Common myeloid progenitor, CD34-positive (primary cell): ENCODE measurements at regions not wholly inside any gene's neighbourhood (a gene's known extent, or its start where the extent isn't known, plus 50 kb on each side); places are given as distances from the start of the nearest gene placed in this dataset.

ENCODE experiments used
- CTCF ChIA-PET: fragments of 350-600 bp; sonication (Branson Sonifier 250); formaldehyde crosslinking; loops from one replicate; lab custom pipeline; 2021; ENCODE audit warnings: antibody characterized with exemption; lab: Charles Lee
- POLR2A ChIA-PET: fragments of 350-600 bp; sonication (Branson Sonifier 250); formaldehyde crosslinking; loops from one replicate; lab custom pipeline; 2021; ENCODE audit warnings: antibody characterized with exemption; lab: Charles Lee
- DNase-seq, 3 donors: peaks; one replicate each; pipeline versions ENCODE4 v3.0.0 to v3.0.0-alpha.2; 2013
- H3K27ac ChIP-seq, 2 experiments: 1 replicate in 1 of 2; 2 replicates in 1 of 2; pipeline ENCODE4 v1.7.0; 2013; ENCODE audit warnings: inconsistent platforms in 2 of 2, low read length in 2 of 2, mild to moderate bottlenecking in 2 of 2, low read depth in 1 of 2, moderate library complexity in 1 of 2; ENCODE audit not compliant: severe bottlenecking in 2 of 2, insufficient read depth in 1 of 2, poor library complexity in 1 of 2
- H3K27me3 ChIP-seq, 5 experiments: replicated peaks in 2 of 5; 1 replicate in 3 of 5; 2 replicates in 2 of 5; pipeline versions ENCODE4 v1.6.1 to v1.7.0; 2013; ENCODE audit warnings: low read length in 4 of 5, mild to moderate bottlenecking in 2 of 5, moderate library complexity in 2 of 5, inconsistent platforms in 1 of 5; ENCODE audit not compliant: insufficient read depth in 5 of 5, control insufficient read depth in 4 of 5
- H3K36me3 ChIP-seq, 4 experiments: 1 replicate in 2 of 4; 2 replicates in 2 of 4; pipeline versions ENCODE4 v1.6.1 to v1.7.0; 2013; ENCODE audit warnings: low read length in 3 of 4, control low read depth in 1 of 4, mild to moderate bottlenecking in 1 of 4; ENCODE audit not compliant: control insufficient read depth in 4 of 4, insufficient read depth in 4 of 4
- H3K4me1 ChIP-seq, 4 experiments: 1 replicate in 3 of 4; 2 replicates in 1 of 4; pipeline versions ENCODE4 v1.6.1 to v1.7.1; 2013; ENCODE audit warnings: low read length in 3 of 4, mild to moderate bottlenecking in 3 of 4, control low read depth in 1 of 4, inconsistent platforms in 1 of 4, moderate library complexity in 1 of 4; ENCODE audit not compliant: control insufficient read depth in 4 of 4, insufficient read depth in 4 of 4; ENCODE audit errors: control extremely low read depth in 1 of 4
- H3K4me3 ChIP-seq, 7 experiments: 1 replicate in 4 of 7; 2 replicates in 3 of 7; pipeline versions ENCODE4 v1.5.1 to v1.7.0; 2013; ENCODE audit warnings: mild to moderate bottlenecking in 7 of 7, low read length in 6 of 7, moderate library complexity in 6 of 7, inconsistent platforms in 2 of 7, low read depth in 2 of 7, control low read depth in 1 of 7; ENCODE audit not compliant: insufficient read depth in 4 of 7, control insufficient read depth in 1 of 7; ENCODE audit errors: extremely low read depth in 1 of 7
- H3K9me3 ChIP-seq, 5 experiments: 1 replicate in 4 of 5; 2 replicates in 1 of 5; pipeline versions ENCODE4 v1.6.1 to v1.7.1; 2013; ENCODE audit warnings: low read length in 4 of 5, mild to moderate bottlenecking in 2 of 5, inconsistent platforms in 1 of 5, low read depth in 1 of 5, moderate library complexity in 1 of 5; ENCODE audit not compliant: control insufficient read depth in 4 of 5, insufficient read depth in 2 of 5; ENCODE audit errors: control extremely low read depth in 1 of 5
- WGBS: methylation state at CpG from one replicate; pipeline ENCODE4 v1.1.5; 2013; ENCODE audit not compliant: insufficient coverage; 5-methylcytosine and 5-hydroxymethylcytosine counted together

DNA sequence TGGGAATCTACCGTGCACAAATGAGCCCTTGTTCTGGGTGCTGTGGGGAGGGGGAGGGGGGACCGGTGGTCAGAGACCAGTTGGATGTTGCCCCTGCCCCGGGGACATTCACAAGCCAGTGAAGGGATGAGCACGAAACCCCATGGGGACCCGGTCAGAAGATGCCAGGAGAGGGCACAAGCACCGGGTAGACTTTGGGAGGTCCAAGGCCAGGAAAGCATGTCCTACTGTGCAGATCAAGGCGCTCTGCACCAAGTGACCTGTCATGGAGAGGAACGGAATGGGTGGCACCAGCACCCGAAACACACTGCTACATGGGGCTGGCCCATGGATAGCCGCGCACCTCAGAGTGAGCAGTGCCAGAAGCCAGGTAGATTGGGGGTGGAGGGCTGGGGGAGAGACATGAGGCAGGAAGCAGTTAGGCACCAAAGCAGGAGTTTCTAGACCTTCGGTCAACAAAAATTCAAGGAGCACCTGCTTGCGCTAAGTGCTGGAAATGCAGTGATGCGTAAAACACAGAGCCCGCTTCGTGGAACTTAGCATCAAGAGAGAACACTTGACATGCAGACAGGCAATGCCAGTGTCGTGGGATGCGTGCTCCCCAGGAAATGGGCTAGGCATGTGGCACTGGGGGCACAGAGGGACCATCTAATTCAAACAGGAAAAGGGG, 99.1 kb downstream of the CPN2 start:
- H3K4me3 ChIP-seq = no peak overlapping the region
- ChIA-PET POLR2A (interaction anchor here (0.6 to 1.3 kb wide), 3 partner anchors 12 to 122 kb away, joined by 3 read pairs; no protein-coding TSS in a partner anchor), CTCF (interaction anchor here (1.0 kb wide), 1 partner anchor 64 kb away, joined by 4 read pairs; no protein-coding TSS in a partner anchor)
- DNase-seq = no peak
- H3K36me3 ChIP-seq = no peaks in the 10 kb centered on the region
- 96% methylated on average over 17 of the region's 18 CpGs for WGBS
- H3K9me3 ChIP-seq = no peaks in the 10 kb centered on the region
- H3K27ac ChIP-seq = no peak overlapping the region
- H3K27me3 ChIP-seq = no peaks in the 10 kb centered on the region
- H3K4me1 ChIP-seq = peaks cover 7 to 72% (median 52%) of the 10 kb centered on the region in 4 experiments

DNA sequence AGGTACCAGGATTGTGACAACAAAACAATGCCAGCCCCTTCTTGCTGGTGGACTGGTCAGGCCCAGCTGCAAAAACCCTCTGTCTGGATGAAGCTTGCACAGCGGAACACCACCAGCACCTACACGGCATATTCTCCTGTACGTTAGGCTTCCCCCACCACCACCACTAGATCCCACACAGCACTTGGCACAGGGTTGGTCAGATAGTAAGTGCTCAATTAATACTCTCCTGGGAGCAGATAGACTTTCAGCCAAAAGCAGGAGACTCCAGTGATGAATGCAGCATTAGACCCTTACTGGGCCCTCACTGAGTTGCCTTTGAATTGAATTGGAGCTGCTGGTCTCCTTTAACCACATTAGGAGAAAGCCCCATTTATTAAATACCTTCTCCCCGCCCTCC, 97.9 kb downstream of the CPN2 start:
- 90% methylated on average over 2 of the region's 4 CpGs for WGBS
- Histone ChIP-seq H3K27ac (no peak overlapping the region), H3K36me3 (no peaks in the 10 kb centered on the region), H3K9me3 (peaks cover 0 to 3% (median 0%) of the 10 kb centered on the region in 5 experiments), H3K27me3 (no peaks in the 10 kb centered on the region), H3K4me3 (no peak overlapping the region), H3K4me1 (peaks cover 7 to 77% (median 56%) of the 10 kb centered on the region in 4 experiments)
- CTCF ChIA-PET = interaction anchor here (1.0 to 1.2 kb wide), 3 partner anchors 8 to 62 kb away, joined by 4 to 5 read pairs (median 4); no protein-coding TSS in a partner anchor
- POLR2A ChIA-PET = no interaction called here
- no peak for DNase-seq

DNA sequence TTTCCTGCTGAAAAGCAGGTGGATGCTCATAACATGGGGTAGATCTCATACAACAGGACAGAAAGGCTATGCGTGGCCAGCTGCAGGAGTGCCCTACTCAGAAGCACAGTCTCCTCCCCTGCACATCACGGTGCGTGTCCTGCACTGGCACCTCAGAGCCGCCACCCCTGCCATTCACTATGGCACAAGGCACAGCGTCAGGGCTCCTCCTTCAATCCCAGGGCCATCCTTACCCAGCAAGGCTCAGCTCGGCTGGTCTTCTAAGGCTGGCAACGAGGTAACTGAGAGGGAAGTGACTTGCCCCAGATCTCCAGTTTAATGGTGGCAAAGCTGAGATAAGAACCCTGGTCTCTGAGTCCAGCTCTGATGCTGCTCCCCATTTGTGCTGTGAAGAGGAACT, 97.1 kb downstream of the CPN2 start:
- WGBS = 72% methylated on average over 7 of the region's 7 CpGs
- H3K27me3 ChIP-seq = no peaks in the 10 kb centered on the region
- no peaks in the 10 kb centered on the region for H3K36me3 ChIP-seq
- H3K9me3 ChIP-seq = peaks cover 0 to 3% (median 0%) of the 10 kb centered on the region in 5 experiments
- H3K4me3 ChIP-seq = no peak overlapping the region
- ChIA-PET POLR2A (no interaction called here), CTCF (interaction anchor here (0.8 to 1.2 kb wide), 3 partner anchors 9 to 49 kb away, joined by 3 to 5 read pairs (median 4); no protein-coding TSS in a partner anchor)
- no peak for DNase-seq
- no peak overlapping the region for H3K27ac ChIP-seq
- peaks cover 7 to 73% (median 53%) of the 10 kb centered on the region in 4 experiments for H3K4me1 ChIP-seq

DNA sequence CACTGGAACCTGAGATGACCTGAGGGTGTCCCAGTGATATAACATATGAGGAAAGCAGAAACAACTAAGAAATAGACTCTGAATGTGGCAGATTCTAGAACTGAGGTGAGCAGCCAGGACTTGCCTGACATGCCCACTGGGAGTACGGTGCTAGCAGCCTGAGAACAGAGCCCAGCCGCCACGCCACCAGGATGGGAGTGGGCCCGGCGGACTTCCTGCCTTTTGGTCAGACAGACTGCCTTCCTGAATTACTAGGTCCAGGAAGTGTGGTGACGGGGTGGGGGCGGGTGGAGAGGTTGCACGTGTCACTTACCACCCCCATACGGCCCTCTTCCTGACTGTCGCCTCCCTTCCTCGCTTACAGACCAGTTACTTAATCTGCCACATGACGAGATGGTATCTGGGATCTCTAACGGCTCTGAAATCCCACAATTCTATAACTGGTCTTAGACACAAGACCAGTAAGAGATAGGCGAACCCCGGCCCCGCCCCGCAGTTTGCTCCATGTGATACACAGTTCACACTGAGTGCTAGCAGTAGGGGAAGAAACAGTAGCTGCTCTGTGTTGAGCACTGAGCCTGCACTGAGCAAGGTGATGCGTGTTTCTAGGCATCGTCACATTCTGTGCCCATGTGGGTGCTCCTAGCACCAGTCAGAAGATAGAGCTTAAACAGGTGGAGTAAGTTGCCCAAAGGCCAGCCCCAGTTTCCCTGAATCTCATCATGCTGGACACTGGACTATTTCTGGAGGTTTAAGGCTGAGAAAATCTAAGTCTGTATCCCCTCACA, 95.7 kb downstream of the CPN2 start:
- peak; percentile 83 to 92 (median 87) for DNase-seq
- H3K27ac ChIP-seq = peak overlapping the region in 1 of 2 experiments; percentile 73
- 0% methylated on average over 16 of the region's 19 CpGs for WGBS
- CTCF ChIA-PET = interaction anchor here (0.9 to 1.6 kb wide), 6 partner anchors 10 to 121 kb away, joined by 3 to 11 read pairs (median 3); no protein-coding TSS in a partner anchor
- H3K27me3 ChIP-seq = no peaks in the 10 kb centered on the region
- H3K9me3 ChIP-seq = peaks cover 0 to 3% (median 0%) of the 10 kb centered on the region in 5 experiments
- H3K36me3 ChIP-seq = no peaks in the 10 kb centered on the region
- H3K4me1 ChIP-seq = peaks cover 7 to 60% (median 38%) of the 10 kb centered on the region in 4 experiments
- POLR2A ChIA-PET = interaction anchor here (0.8 to 2.0 kb wide), 9 partner anchors 10 to 121 kb away, joined by 3 to 11 read pairs (median 6); no protein-coding TSS in a partner anchor
- H3K4me3 ChIP-seq = peak overlapping the region in 4 of 7 experiments; percentile 10 to 57 (median 38)

DNA sequence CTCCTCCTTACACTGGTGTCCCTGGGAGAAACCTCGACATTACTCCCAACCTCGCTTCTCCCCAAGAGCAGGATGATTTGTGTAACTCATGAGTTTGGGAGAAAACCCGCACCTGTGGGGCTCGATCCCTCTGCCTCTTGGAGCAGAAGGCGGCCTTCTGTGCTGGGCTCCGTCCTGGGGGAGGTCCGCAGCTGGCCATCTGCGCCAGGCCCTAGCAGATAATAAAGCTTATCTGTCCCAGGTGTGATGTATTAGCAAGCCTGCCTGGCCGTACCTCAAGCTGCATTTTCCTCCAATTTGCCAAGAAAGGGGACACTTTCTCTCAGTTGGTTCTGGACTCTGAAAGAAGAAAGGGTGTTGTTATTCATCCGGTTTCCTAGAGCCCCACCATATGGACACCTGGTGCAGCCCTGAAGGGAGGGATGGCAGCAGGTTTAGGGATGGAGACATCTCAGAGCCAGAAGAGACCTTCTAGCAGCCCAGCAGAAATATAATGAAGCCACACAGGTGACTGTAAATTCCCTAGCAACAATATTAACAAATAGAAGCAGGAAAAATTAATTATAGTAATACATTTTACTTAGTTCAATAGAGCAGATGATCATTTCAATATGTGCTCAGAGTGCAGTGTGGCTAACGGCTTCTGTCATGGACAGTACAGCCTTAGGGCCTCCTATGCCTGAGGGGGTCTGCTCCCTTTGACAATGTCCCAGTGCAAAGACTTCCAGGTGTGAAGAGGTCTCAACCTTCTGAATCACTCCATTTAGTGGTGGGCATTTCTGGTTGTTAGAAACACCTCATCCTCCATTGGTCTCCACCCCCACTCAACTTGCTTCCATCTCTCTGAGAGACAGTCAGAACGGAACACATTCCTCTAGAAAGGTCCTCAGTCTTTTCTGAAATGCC, 94.8 kb downstream of the CPN2 start:
- peak overlapping the region in 1 of 2 experiments; percentile 73 for H3K27ac ChIP-seq
- CTCF ChIA-PET = interaction anchor here (0.9 to 1.6 kb wide), 4 partner anchors 9 to 59 kb away, joined by 3 to 11 read pairs (median 4); no protein-coding TSS in a partner anchor

DNA sequence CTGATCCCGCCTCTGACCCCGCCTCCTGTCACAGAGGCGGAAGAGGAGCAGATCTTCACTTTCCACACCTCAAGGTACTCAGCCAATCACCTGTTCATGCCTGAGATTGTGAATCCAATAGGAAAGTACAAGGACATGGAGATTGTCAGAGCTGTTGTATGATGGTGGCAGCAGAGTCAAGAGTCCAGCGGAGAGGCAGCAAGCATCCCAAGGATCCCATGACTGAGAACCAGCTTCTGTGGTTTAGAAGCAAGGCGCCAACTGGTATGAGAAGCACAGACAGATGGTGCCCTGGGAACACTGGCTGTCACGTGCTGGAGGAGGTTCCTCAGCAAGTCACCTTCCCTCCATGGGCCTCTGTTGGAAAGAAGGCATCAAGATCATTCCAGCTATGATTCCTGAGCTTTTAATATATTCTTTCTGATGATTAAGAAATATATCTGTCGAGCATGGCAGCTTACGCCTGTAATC, 93.9 kb downstream of the CPN2 start:
- CTCF ChIA-PET = interaction anchor here (0.7 to 1.6 kb wide), 5 partner anchors 9 to 116 kb away, joined by 3 to 6 read pairs (median 4); no protein-coding TSS in a partner anchor
- H3K27ac ChIP-seq = no peak overlapping the region
- DNase-seq = peak in 1 of 3 donors; percentile 51
- H3K9me3 ChIP-seq = peaks cover 0 to 3% (median 0%) of the 10 kb centered on the region in 5 experiments
- no peak overlapping the region for H3K4me3 ChIP-seq
- H3K4me1 ChIP-seq = peaks cover 7 to 43% (median 32%) of the 10 kb centered on the region in 4 experiments
- H3K27me3 ChIP-seq = no peaks in the 10 kb centered on the region
- 88% methylated on average over 4 of the region's 8 CpGs for WGBS
- POLR2A ChIA-PET = no interaction called here
- no peaks in the 10 kb centered on the region for H3K36me3 ChIP-seq

More for the DNA sequence above, 94.8 kb downstream of the CPN2 start:
- DNase-seq = no peak
- H3K4me3 ChIP-seq = peak overlapping the region in 2 of 7 experiments; percentile 56 to 57
- H3K36me3 ChIP-seq = no peaks in the 10 kb centered on the region
- no peaks in the 10 kb centered on the region for H3K27me3 ChIP-seq
- peaks cover 0 to 3% (median 0%) of the 10 kb centered on the region in 5 experiments for H3K9me3 ChIP-seq
- 75% methylated on average over 5 of the region's 12 CpGs for WGBS
- POLR2A ChIA-PET = interaction anchor here (1.0 to 2.0 kb wide), 8 partner anchors 9 to 121 kb away, joined by 3 to 11 read pairs (median 7); no protein-coding TSS in a partner anchor
- peaks cover 7 to 52% (median 32%) of the 10 kb centered on the region in 4 experiments for H3K4me1 ChIP-seq
